Left ventricle myocardium superior (tissue), 1 donor: ENCODE measurements at regions not wholly inside any gene's neighbourhood (a gene's known extent, or its start where the extent isn't known, plus 50 kb on each side); places are given as distances from the start of the nearest gene placed in this dataset.
"Not testable (repeated sequence)": the region's sequence is repeated elsewhere in the genome, so short reads cannot be mapped to it uniquely, and the experiment has no call there.

Source experiments
- ATAC-seq: fragments of 200-7000 bp; cut with Tn5 transposase; one replicate; pipeline ENCODE4 v1.9.1; 2020; ENCODE audit warnings: mild to moderate bottlenecking, moderate library complexity
- DNase-seq: peaks from one replicate; pipeline ENCODE4 v3.0.0-alpha.2; 2020
- intact Hi-C: fragments of 100-400 bp; cut with micrococcal nuclease; formaldehyde crosslinking; loops from one replicate; pipeline ENCODE4 v1.11.0; 2022
- donor health status: DM: no; HTN: yes; CAD: no; lungs with severe emphysema.

DNA sequence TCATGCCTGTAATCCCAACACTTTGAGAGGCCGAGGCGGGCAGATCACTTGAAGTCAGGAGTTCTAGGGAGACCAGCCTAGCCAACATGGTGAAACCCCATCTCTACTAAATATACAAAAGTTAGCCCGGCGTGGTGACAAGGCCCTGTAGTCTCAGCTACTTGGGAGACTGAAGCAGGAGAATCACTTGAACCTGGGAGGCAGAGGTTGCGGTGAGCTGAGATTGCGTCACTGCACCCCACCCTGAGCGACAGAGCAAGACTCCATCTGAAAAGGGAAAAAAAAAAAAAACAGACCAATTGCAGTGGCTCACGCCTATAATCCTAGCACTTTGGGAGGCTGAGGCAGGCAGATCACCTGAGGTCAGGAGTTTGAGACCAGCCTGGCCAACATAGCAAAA lies 90.4 kb downstream of the TEX51 start:
- DNase-seq, intact Hi-C loops, ATAC-seq: not testable (repeated sequence)

DNA sequence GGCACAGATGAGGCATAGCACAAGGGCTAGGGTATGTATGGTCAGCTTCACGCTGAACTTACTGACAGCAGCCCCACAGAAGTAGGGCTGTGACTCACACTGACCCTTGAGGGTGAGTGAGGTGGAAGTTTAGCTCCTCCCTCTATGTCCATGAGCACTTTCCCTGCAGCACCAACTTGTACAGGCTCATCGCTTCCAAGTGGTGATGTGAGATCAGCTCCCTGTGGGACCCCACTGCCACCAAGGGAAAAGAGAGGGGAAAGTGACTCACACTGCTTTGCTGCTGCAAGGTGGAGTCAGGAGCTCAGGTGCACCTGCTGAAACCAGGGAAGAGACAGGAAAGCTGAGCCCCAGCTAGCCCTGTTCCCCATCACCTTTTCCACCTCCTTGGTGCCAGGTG lies 91.5 kb downstream of the TEX51 start:
- intact Hi-C loops, result no loop called here
- no peak for DNase-seq
- no peak for ATAC-seq

DNA sequence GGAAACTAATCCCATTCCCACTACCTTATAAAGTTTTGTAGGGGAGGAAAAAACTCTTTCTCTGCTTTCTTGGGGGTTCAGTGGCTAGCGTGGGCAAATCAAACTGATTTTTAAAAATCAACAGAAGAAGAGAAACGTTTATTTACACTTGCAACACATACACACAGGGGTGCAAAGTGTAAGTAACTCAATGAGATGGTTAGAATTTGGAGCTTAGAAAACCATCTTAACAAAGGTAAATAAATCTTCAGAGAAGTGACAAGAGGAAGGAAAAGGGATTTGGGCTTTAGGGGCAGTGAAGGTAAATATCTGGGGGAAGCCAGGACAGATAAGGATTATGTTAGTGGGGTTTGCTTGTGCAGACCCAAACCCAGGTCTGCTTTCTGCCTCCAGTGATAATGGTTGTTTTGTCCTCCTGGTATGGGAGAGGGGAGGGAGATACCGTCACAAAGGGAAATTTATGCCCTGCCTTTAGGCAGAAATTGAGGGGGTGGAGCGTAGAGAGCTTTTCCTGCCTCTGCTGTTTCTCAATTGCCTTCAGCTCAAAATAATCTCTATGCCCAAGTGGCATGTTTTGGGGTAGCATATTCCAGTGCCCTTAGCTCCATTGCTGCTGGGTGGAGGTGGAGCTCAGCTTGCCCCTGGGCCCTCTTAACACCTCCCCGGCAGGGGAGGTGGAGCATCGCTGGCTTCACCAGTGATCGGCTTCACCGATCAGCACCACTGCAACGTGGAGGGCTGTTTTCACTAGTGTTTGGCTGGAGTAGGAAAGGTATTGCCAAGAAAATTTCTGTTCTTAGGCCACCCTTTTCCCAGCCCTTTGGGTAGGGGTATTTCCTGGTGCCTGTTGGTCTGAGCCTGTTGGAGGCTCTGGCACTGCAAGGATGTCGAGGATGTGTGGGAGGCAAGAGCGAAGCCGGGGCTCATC lies 92.2 kb downstream of the TEX51 start:
- intact Hi-C loops, result no loop called here
- no peak for ATAC-seq

GRCh38 chr2:126994340-126994777 lies 95.7 kb downstream of the TEX51 start:
- intact Hi-C loops, result no loop called here
- no peak for DNase-seq
- ATAC-seq, result no peak

More for the DNA sequence above, 92.2 kb downstream of the TEX51 start:
- no peak for DNase-seq

GRCh38 chr2:126995621-126996377 lies 97.1 kb downstream of the TEX51 start:
- intact Hi-C loops, result no loop called here
- ATAC-seq (no peak), DNase-seq (no peak)

DNA sequence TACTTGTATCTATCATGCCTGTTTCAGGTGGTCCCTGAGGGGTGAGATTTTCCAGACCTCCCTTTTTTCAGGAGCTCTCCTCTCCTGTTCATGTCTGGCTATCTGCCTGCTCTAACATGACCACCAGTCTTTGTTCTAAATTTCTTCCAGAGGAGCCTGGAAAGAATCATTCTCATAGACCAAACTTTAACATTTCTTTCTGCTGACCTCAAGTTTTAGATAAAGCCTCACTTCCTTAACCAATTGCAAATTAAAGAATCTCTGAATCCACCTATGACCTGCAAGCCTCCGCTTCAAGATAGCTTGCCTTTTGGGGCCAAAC lies 97.6 kb downstream of the TEX51 start:
- ATAC-seq (no peak), DNase-seq (no peak)
- intact Hi-C loops, result no loop called here
